HG03558 (cell line): ENCODE measurements at regions not wholly inside any gene's neighbourhood (a gene's known extent, or its start where the extent isn't known, plus 50 kb on each side); places are given as distances from the start of the nearest gene placed in this dataset.

ENCODE experiments used
- ATAC-seq: cut with Tn5 transposase; IDR thresholded peaks from one replicate; pipeline ENCODE4 v1.9.1; 2021; ENCODE audit warnings: moderate number of reproducible peaks; ENCODE audit not compliant: unreplicated experiment; ENCODE audit errors: extremely low read depth

DNA sequence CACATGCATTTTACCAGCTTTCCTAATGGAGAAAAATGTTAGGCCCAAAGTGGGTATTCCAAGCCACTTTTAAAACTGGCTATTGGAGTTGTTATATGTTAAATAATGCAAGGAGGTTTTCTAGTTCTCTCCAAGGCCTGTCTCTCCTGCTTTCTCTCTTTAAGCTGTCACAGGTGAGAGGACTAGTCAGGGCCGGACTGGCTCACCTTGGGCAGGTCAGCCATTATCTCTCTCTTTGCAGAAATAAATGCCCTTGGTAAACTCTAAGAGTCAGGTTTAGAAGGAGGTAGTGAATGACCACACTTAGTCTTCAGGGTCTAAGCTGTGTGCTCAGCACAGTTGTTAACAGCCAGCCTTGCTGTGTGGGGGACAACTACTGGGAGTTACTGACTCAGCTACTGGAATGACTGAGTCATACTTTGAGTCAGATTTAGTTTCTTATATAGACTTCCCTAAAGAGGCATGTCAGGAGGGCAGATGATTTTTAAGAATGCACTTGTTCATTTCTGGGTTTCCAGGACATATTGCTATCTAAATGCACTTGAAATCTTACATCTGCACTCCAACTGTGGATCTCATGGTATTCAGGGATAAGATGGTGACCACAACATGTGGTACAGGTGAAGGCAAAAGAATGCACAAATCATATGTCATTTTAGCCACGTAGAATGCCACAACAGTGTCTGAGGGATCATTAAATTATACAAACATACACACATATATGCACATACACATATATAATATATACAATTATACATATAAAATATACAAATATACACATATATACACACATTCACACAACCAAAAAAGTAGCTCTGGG lies 719.4 kb downstream of the EPM2A start:
- ATAC-seq: peak; percentile 99

DNA sequence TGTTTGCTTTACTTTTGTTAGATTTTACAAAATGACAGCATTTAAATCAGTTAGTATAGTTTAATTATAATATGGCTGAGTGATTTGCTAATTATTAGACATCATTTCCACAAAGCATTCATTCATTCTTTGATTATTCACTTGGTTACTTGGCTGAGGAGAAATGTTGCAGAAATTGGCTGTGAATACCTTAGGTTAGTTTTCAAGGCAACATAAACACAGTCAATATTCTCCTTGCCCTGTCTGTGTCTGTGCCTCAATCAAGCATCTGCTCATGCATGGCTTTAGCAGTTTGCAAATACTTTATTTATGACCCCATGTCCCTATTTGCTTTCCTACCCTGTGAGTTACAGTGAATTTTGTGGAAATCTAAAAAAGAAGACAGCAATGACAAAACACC lies 718.3 kb downstream of the EPM2A start:
- no peak for ATAC-seq

- ATAC-seq: no peak
These were observed 717.8 kb downstream of the EPM2A start for GRCh38 chr6:145017516-145017915.

GRCh38 chr6:145018027-145018426 lies 717.3 kb downstream of the EPM2A start:
- no peak for ATAC-seq

- no peak for ATAC-seq
These were observed 715.2 kb downstream of the EPM2A start for GRCh38 chr6:145020114-145020513.

DNA sequence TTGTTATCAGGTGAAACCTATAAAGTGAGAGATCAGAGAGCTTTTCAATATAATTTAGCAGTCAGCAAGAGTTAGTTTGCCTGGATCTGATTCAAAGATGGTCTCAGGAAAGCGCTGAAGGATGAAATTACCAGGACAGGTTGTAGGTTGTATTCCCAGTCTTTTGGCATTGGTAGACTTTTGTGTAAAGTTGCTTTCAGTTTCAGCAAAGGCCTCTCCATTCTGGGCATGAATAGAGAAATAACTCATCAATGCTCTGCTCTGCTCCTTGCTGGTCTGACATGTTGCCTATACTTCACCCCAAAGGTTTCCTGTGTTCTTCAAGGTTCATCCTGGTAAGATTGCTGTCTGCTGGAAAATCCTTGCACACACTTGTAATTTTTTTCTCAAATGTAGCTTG lies 714.8 kb downstream of the EPM2A start:
- ATAC-seq: no peak

DNA sequence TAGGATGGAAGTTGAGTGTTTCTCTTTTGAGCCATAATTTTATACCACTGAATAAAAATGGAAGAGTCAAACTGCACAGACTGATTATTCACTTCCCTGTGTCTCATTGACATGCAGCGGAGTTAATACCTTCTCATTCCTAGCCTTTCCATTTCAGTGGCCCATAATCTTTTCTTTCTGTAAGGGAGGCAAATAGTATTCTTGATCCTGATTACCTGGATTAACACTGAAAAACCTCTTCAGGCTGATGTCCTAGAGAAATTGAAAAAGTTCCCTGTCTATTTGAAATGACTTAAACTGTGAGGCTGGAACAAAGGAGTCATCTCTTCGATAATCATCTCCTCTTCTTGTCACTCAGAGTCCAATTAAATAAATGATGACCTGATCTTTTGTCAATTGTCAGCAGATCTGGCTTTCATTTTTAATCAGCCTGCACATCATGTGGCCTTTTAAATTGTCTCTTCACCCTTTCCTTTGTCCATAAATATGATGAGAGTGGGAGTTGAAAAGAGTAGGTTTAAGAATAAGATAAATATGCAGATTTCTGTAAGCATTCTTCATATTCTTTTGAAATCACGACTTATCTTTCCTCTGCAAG lies 713.0 kb downstream of the EPM2A start:
- ATAC-seq: no peak

- ATAC-seq: no peak
These were observed 712.1 kb downstream of the EPM2A start for GRCh38 chr6:145023116-145023726.

- no peak for ATAC-seq
These were observed 709.8 kb downstream of the EPM2A start for GRCh38 chr6:145025488-145025887.

- no peak for ATAC-seq
These were observed 709.0 kb downstream of the EPM2A start for GRCh38 chr6:145026267-145026679.

- ATAC-seq: peak; percentile 79
These were observed 707.0 kb downstream of the EPM2A start for GRCh38 chr6:145028144-145028818.

DNA sequence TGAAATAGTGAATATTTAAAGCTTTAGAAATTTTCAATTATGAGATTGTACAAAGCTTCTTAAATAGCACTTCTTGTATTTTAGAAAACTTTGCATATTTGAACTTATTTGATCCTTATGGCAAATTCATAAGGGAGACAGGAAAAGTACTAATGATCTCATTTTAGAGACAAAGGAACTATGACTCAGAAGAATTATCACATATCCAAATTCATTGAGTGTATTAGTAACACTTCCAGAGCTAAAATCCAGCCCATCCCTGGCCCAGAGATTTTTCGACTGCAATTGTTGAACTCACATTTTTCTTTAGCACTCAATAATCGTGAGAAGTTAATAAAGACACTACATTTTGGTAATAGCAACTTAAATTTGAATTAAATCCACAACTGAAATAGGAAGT lies 704.3 kb downstream of the EPM2A start:
- ATAC-seq: no peak

DNA sequence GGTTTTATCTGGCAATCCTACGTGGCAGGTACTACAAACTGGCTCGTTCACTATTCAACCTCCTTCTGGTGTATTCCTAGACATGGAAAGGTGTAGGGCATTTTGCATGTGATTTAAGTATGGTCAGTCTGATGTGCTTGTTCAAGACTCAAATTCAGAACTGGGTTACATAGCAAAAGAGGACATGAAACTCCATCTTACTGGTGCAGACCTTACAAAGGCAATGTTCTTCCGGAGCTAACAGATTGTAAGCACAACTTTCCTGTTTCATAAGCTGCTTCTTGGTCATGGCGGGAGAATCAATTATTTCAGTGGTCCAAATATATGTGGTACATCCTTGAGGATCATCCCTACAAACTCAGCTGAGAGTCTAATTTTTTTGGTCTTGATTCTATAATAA lies 703.4 kb downstream of the EPM2A start:
- ATAC-seq: no peak

DNA sequence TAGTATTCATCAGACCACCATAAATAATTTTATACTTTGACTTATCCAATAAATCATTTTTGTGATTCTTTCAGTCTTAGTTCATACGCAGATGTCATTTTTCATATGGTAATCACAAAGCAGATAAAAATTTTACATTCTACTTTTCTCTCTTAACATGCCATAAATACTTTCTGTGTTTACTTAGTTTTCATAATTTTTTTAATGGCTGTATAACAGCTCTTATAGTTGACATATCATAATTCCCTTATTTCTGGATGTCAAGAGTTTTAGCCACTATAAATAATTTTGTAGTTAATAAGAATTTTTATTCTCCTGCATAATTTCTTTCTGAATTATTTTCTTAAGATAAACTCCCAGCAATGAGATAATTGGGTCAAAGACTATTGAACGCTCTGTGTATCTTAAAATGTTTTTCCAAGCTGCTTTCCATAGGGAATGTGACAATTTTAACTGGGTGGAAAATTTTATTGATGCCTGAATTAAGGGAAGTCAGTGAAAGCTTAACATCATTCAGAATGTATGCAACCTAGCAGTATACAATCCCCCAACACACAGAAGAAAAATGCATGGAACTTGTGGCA lies 702.7 kb downstream of the EPM2A start:
- ATAC-seq: no peak

DNA sequence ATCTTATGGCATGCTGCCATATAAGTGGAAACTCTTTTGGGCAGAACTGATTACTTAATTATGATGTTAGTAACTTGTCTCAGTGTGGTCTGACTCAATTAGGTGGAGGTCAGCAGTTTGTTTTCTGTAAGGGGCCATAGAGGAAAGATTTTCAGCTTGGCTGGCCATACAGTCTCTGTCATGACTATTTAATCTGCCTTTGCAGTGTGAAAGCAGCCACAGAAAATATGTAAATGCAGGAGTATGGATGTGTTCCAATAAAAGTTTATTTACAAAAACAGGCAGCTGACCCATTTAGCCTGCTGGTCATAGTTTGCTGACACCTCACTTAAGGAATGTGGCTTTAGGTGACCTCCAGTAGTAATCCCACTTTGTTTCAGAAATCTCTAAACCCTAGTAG lies 700.7 kb downstream of the EPM2A start:
- no peak for ATAC-seq

GRCh38 chr6:145036236-145036635 lies 699.1 kb downstream of the EPM2A start:
- ATAC-seq: no peak

DNA sequence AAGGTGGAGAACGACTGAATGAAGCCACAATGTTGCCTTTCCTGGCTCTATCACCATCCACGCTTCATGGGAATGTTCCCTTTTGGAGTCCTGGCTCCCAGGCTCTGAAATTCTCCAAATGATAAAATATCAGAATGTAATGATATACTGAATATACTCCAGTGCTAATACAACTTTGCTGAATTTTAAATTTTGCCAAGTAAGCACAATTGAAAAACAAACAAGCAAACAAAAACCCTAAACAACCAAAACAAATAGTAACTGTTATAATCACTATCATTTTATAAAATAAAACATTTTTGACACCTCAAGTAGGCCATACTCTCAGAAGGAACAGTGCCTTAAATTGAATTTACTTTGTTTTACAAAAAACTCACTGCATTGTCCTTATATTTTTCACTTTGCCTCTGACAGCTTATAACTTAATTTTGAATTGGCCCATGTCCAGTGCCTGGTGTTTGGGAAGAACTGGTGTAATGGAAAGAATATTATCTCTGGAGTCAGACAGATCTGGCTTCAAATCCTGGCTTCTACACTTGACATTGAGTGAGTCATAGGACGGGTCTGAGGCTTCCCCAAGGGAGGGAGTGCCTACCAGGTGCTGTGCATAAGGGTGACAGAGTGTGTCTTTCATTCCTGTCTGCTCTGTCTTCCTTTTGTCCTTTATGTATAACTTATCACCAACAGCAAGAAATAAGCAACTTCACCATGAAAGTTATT lies 698.3 kb downstream of the EPM2A start:
- ATAC-seq: no peak

DNA sequence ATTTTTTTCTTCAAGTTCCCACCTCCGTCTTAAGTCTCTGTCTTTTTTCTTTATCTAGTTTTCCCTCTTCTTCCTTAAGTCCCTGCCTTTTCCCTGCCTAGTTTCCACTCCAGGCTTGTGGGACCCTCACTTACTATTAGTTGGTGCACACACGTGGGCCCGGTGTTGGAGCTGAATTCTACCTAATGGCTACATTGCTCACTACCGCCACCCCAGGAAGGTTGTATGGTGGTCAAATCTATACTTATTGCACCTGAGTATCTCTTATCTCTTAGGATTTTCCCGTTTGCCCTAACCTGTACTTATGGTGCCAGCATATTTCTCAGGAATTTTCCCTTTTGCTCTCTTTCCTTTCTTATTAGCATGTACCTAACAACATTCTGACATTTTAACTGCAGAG lies 692.8 kb downstream of the EPM2A start:
- no peak for ATAC-seq

GRCh38 chr6:145043926-145044500 lies 691.3 kb downstream of the EPM2A start:
- no peak for ATAC-seq
